GM23338 (cell line): ENCODE measurements at regions not wholly inside any gene's neighbourhood (a gene's known extent, or its start where the extent isn't known, plus 50 kb on each side); places are given as distances from the start of the nearest gene placed in this dataset.

Experiments used
- ATAC-seq: fragments of 200-7000 bp; cut with Tn5 transposase; 3 replicates; pipeline ENCODE4 v1.9.1; 2020
- DNase-seq: peaks from one replicate; pipeline ENCODE4 v3.0.0-alpha.2; 2015; ENCODE audit warnings: low spot score
- H2AFZ ChIP-seq: fragments of 200-600 bp; sonication (generic); 2 replicates; pipeline ENCODE4 v1.8.0; 2016; ENCODE audit warnings: antibody characterized with exemption, mild to moderate bottlenecking, moderate library complexity
- H3F3A ChIP-seq: fragments of 200-600 bp; sonication (generic); replicated peaks from 2 replicates; pipeline ENCODE4 v1.8.0; 2017; ENCODE audit warnings: antibody characterized with exemption, mixed run types, low read depth
- H3K27ac ChIP-seq: fragments of 200-600 bp; sonication (generic); 2 replicates; pipeline ENCODE4 v1.6.1; 2016; ENCODE audit warnings: low read depth
- H3K27me3 ChIP-seq: fragments of 200-600 bp; sonication (generic); 2 replicates; pipeline ENCODE4 v1.8.0; 2016; ENCODE audit warnings: mild to moderate bottlenecking, mixed run types, moderate library complexity; ENCODE audit not compliant: insufficient read depth
- H3K36me3 ChIP-seq: fragments of 200-600 bp; sonication (generic); 2 replicates; pipeline ENCODE4 v1.8.0; 2016; ENCODE audit warnings: mild to moderate bottlenecking; ENCODE audit not compliant: insufficient read depth
- H3K4me1 ChIP-seq: fragments of 200-600 bp; sonication (generic); 2 replicates; pipeline ENCODE4 v1.8.0; 2016; ENCODE audit warnings: mild to moderate bottlenecking, moderate library complexity; ENCODE audit not compliant: insufficient read depth
- H3K4me2 ChIP-seq: fragments of 200-600 bp; sonication (generic); 2 replicates; pipeline ENCODE4 v1.7.1; 2017; ENCODE audit warnings: mixed run types
- H3K4me3 ChIP-seq: fragments of 200-600 bp; sonication (generic); 2 replicates; pipeline ENCODE4 v1.6.1; 2016; ENCODE audit warnings: mixed run types
- H3K79me2 ChIP-seq: fragments of 200-600 bp; sonication (generic); replicated peaks from 2 replicates; pipeline ENCODE4 v1.8.0; 2017; ENCODE audit warnings: mild to moderate bottlenecking; ENCODE audit not compliant: insufficient read depth
- H3K9me2 ChIP-seq: fragments of 200-600 bp; sonication (generic); 2 replicates; pipeline ENCODE4 v1.8.0; 2017; ENCODE audit not compliant: insufficient read depth
- H4K20me1 ChIP-seq: fragments of 200-600 bp; sonication (generic); replicated peaks from 2 replicates; pipeline ENCODE4 v1.8.0; 2017; ENCODE audit warnings: mild to moderate bottlenecking; ENCODE audit not compliant: insufficient read depth
- H3K27ac Mint-ChIP-seq: 2 replicates; pipeline ENCODE4 v1.8.0; 2020; ENCODE audit warnings: inconsistent platforms, mild to moderate bottlenecking, moderate library complexity, mixed read lengths
- H3K27me3 Mint-ChIP-seq: 3 replicates; pipeline ENCODE4 v1.8.0; 2022; ENCODE audit warnings: low read depth, mild to moderate bottlenecking, moderate library complexity, mixed read lengths, inconsistent platforms; ENCODE audit not compliant: insufficient read depth, poor library complexity
- H3K36me3 Mint-ChIP-seq: 3 replicates; pipeline ENCODE4 v1.8.0; 2021; ENCODE audit warnings: low read depth, mild to moderate bottlenecking, inconsistent platforms, moderate library complexity, mixed read lengths
- H3K4me1 Mint-ChIP-seq: 3 replicates; pipeline ENCODE4 v1.8.0; 2020; ENCODE audit warnings: mild to moderate bottlenecking, inconsistent platforms, mixed read lengths
- H3K4me3 Mint-ChIP-seq: 3 replicates; pipeline ENCODE4 v1.8.0; 2021; ENCODE audit warnings: moderate library complexity, mild to moderate bottlenecking, inconsistent platforms, mixed read lengths
- H3K9me3 Mint-ChIP-seq: 3 replicates; pipeline ENCODE4 v1.8.0; 2020; ENCODE audit warnings: moderate library complexity, mild to moderate bottlenecking, inconsistent platforms, mixed read lengths
- CREB1 ChIP-seq: fragments of 250-450 bp; sonication (Bioruptor Pico); IDR thresholded peaks from 2 replicates; pipeline ENCODE4 v1.5.0; 2020; ENCODE audit warnings: low read depth, mild to moderate bottlenecking, moderate library complexity
- CTCF ChIP-seq, 2 experiments: fragments of 200-600 bp in 1 of 2; sonication (generic) in 1 of 2; conservative IDR thresholded peaks; 2 replicates each; pipeline versions ENCODE4 v1.5.1 to v1.6.1; 2016 to 2017; ENCODE audit warnings: antibody characterized with exemption in 2 of 2, low read depth in 2 of 2, mild to moderate bottlenecking in 2 of 2, moderate library complexity in 1 of 2
- ETS1 ChIP-seq: IDR thresholded peaks from 2 replicates; pipeline ENCODE4 v1.6.1; 2016; ENCODE audit warnings: antibody characterized with exemption
- EZH2 ChIP-seq: fragments of 200-600 bp; sonication (generic); IDR thresholded peaks from one replicate; pipeline ENCODE4 v1.8.0; 2017; ENCODE audit warnings: antibody characterized with exemption, mild to moderate bottlenecking, low read depth; ENCODE audit not compliant: unreplicated experiment
- EZH2phosphoT487 ChIP-seq: fragments of 200-600 bp; sonication (generic); IDR thresholded peaks from one replicate; pipeline ENCODE4 v1.8.1; 2018; ENCODE audit warnings: antibody characterized with exemption; ENCODE audit not compliant: unreplicated experiment
- JUNB ChIP-seq: IDR thresholded peaks from one replicate; pipeline ENCODE4 v1.6.1; 2016; ENCODE audit warnings: antibody characterized with exemption; ENCODE audit not compliant: unreplicated experiment
- NANOG ChIP-seq: IDR thresholded peaks from 2 replicates; pipeline ENCODE4 v1.6.1; 2016; ENCODE audit warnings: antibody characterized with exemption, borderline replicate concordance
- POLR2AphosphoS5 ChIP-seq: IDR thresholded peaks from 2 replicates; pipeline ENCODE4 v1.6.1; 2016; ENCODE audit warnings: antibody characterized with exemption, low read depth
- REST ChIP-seq: IDR thresholded peaks from one replicate; pipeline ENCODE4 v1.6.1; 2018; ENCODE audit warnings: antibody characterized with exemption; ENCODE audit not compliant: unreplicated experiment
- STAT1 ChIP-seq: IDR thresholded peaks from one replicate; pipeline ENCODE4 v1.6.1; 2016; ENCODE audit warnings: antibody characterized with exemption; ENCODE audit not compliant: unreplicated experiment
- ZNF114 ChIP-seq: fragments of 250-450 bp; sonication (Bioruptor Pico); IDR thresholded peaks from 2 replicates; pipeline ENCODE4 v1.5.0; 2020; ENCODE audit warnings: mild to moderate bottlenecking, moderate library complexity
- ZNF331 ChIP-seq: fragments of 250-450 bp; sonication (Bioruptor Pico); IDR thresholded peaks from 2 replicates; pipeline ENCODE4 v1.5.0; 2020; ENCODE audit warnings: low read depth, mild to moderate bottlenecking, moderate library complexity
- ZNF462 ChIP-seq: fragments of 250-450 bp; sonication (Bioruptor Pico); IDR thresholded peaks from 2 replicates; pipeline ENCODE4 v1.5.0; 2020; ENCODE audit warnings: mild to moderate bottlenecking, moderate library complexity

- H3K79me2 ChIP-seq, result no peaks in the 10 kb centered on the region
- no peaks in the 10 kb centered on the region for H3K4me1 Mint-ChIP-seq
- TF ChIP-seq NANOG (no peak), STAT1 (no peak), REST (no peak), POLR2AphosphoS5 (no peak), CTCF (conservative IDR thresholded peaks at IDR 0.05; ENCODE audit: low read depth in 2 of 2) (no peak), ETS1 (no peak), EZH2 (no peak), EZH2phosphoT487 (no peak), CREB1 (CRISPR knock-in tag) (no peak), JUNB (no peak), ZNF114 (no peak), ZNF331 (CRISPR knock-in tag) (no peak), ZNF462 (CRISPR knock-in tag) (no peak)
- no peaks in the 10 kb centered on the region for H3K36me3 Mint-ChIP-seq
- no peaks in the 10 kb centered on the region for H3K36me3 ChIP-seq
- H3F3A ChIP-seq, result no peaks in the 10 kb centered on the region
- H3K9me3 Mint-ChIP-seq, result no peaks in the 10 kb centered on the region; the same call in 2 of the 3 replicates
- no peak overlapping the region for H3K4me3 Mint-ChIP-seq
- H4K20me1 ChIP-seq, result no peaks in the 10 kb centered on the region
- no peak overlapping the region for H3K27ac Mint-ChIP-seq
- H3K27ac ChIP-seq, result no peak overlapping the region
- ATAC-seq (no peak), DNase-seq (no peak)
- H3K27me3 ChIP-seq, result no peaks in the 10 kb centered on the region
- no peak overlapping the region for H3K4me3 ChIP-seq
- 0 out of 2 replicates have a peak, but pooled peaks cover 3% of the 10 kb centered on the region for H3K9me2 ChIP-seq
- H3K27me3 Mint-ChIP-seq, result peaks cover 7% of the 10 kb centered on the region
- no peak overlapping the region for H2AFZ ChIP-seq
- H3K4me2 ChIP-seq, result no peak overlapping the region
- no peaks in the 10 kb centered on the region for H3K4me1 ChIP-seq
These were observed 124.6 kb downstream of the ATPSCKMT start for GRCh38 chr5:10125116-10125515.
